K562 (cell line): ENCODE measurements at regions not wholly inside any gene's neighbourhood (a gene's known extent, or its start where the extent isn't known, plus 50 kb on each side); places are given as distances from the start of the nearest gene placed in this dataset.

Experiments
- NFE2L1 ChIP-seq: fragments of 450-650 bp; IDR thresholded peaks from 2 replicates; pipeline ENCODE4 v1.6.1; 2016; ENCODE audit warnings: missing genetic modification characterization, low read depth, mild to moderate bottlenecking, missing compliant biosample characterization, moderate library complexity, borderline replicate concordance
- SRSF7 ChIP-seq: fragments of 200-400 bp; formaldehyde crosslinking; optimal IDR thresholded peaks from 2 replicates; pipeline ENCODE3; 2017; ENCODE audit warnings: mild to moderate bottlenecking, low read depth, low read length
- ZBTB40 ChIP-seq, 2 experiments: fragments of 450-650 bp in 1 of 2; sonication (generic) in 1 of 2; formaldehyde crosslinking in 1 of 2; IDR thresholded peaks; 2 replicates each; pipeline versions ENCODE4 v1.7.1 to v1.9.0; 2016 to 2022; ENCODE audit warnings: inconsistent platforms in 1 of 2, mild to moderate bottlenecking in 1 of 2, missing genetic modification reagents in 1 of 2
- ZNF512 ChIP-seq: IDR thresholded peaks from 2 replicates; pipeline ENCODE4 v1.6.1; 2016; ENCODE audit warnings: missing genetic modification characterization, missing compliant biosample characterization
- TF ChIP-seq, protein P1 (sequence below), 3 experiments: fragments of 200-800 bp in 1 of 3; fragments of 250-450 bp in 1 of 3; fragments of 450-650 bp in 1 of 3; sonication (Bioruptor Pico) in 1 of 3; sonication (Bioruptor generic) in 1 of 3; formaldehyde crosslinking in 1 of 3; IDR thresholded peaks; 2 replicates each; pipeline versions ENCODE4 v1.6.1 to v1.8.0; 2016 to 2022; ENCODE audit warnings: mild to moderate bottlenecking in 2 of 3, missing genetic modification characterization in 2 of 3, missing compliant biosample characterization in 1 of 3, moderate library complexity in 1 of 3

- TF ChIP-seq ZBTB40 (IDR thresholded peaks at IDR 0.05) = no peak
- TF ChIP-seq ZBTB40 (CRISPR knock-in tag; IDR thresholded peaks at IDR 0.05) = no peak
- TF ChIP-seq NFE2L1 = no peak
- TF ChIP-seq, protein P1, sequence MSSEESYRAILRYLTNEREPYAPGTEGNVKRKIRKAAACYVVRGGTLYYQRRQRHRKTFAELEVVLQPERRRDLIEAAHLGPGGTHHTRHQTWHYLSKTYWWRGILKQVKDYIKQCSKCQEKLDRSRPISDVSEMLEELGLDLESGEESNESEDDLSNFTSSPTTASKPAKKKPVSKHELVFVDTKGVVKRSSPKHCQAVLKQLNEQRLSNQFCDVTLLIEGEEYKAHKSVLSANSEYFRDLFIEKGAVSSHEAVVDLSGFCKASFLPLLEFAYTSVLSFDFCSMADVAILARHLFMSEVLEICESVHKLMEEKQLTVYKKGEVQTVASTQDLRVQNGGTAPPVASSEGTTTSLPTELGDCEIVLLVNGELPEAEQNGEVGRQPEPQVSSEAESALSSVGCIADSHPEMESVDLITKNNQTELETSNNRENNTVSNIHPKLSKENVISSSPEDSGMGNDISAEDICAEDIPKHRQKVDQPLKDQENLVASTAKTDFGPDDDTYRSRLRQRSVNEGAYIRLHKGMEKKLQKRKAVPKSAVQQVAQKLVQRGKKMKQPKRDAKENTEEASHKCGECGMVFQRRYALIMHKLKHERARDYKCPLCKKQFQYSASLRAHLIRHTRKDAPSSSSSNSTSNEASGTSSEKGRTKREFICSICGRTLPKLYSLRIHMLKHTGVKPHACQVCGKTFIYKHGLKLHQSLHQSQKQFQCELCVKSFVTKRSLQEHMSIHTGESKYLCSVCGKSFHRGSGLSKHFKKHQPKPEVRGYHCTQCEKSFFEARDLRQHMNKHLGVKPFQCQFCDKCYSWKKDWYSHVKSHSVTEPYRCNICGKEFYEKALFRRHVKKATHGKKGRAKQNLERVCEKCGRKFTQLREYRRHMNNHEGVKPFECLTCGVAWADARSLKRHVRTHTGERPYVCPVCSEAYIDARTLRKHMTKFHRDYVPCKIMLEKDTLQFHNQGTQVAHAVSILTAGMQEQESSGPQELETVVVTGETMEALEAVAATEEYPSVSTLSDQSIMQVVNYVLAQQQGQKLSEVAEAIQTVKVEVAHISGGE (CRISPR knock-in tag; IDR thresholded peaks at IDR 0.05) = no peak
- no peak for TF ChIP-seq ZNF512 (tag)
- no peak for TF ChIP-seq SRSF7
Measured at GRCh38 chr4:189121336-189121735, 819.3 kb upstream of the FRG1 start (continued).
